HL-60 (cell line): ENCODE measurements at regions not wholly inside any gene's neighbourhood (a gene's known extent, or its start where the extent isn't known, plus 50 kb on each side); places are given as distances from the start of the nearest gene placed in this dataset.

Experiments
- CTCF ChIP-seq: IDR thresholded peaks from one replicate; pipeline ENCODE4 v1.5.1; 2011; ENCODE audit warnings: low read length, control low read depth, inconsistent platforms; ENCODE audit not compliant: insufficient read depth
- POLR2AphosphoS5 ChIP-seq: IDR thresholded peaks from 2 replicates; pipeline ENCODE4 v1.6.1; 2012; ENCODE audit warnings: low read depth
- SPI1 ChIP-seq: IDR thresholded peaks from 2 replicates; pipeline ENCODE4 v1.6.1; 2012; ENCODE audit warnings: low read depth, mild to moderate bottlenecking, borderline replicate concordance

GRCh38 chr9:80107931-80108660 lies 536.3 kb downstream of the TLE4 start:
- TF ChIP-seq SPI1 (no peak), POLR2AphosphoS5 (no peak), CTCF (no peak)
